Occipital lobe (tissue), 1 donor: ENCODE measurements at regions not wholly inside any gene's neighbourhood (a gene's known extent, or its start where the extent isn't known, plus 50 kb on each side); places are given as distances from the start of the nearest gene placed in this dataset.

ENCODE experiments used
- DNase-seq: peaks from one replicate; lab custom pipeline; 2025; lab: John Stamatoyannopoulos, UW

DNA sequence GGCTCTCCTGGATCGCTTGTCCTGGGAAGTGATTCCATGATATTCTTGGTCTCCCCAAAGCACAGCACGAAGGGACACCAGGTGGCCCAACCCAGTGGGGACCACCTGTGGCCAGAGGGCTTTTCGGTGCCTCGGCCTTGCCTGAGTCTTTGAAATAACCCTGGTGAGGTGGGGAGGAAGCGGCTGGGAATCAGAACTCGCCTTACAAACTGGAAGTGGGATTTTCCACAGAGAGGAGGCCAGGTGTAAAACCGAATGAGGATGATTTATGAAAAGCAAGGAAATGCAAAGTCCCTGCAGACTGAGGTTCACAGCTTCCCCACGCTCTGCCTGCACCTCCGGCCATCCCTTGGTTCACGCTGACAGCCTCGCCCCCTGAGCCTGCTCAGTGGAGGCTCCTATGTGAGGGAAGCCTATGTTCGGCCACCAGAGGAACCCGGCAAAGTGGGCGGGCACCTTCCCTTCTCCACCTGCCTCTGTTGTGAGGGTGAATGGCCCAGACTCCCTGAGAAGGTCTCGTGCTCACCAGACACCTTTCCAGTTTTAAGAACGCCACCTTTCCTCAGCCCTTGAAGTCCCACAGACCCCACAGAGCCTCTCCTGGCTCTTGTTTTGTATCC is 133.8 kb upstream of the CST7 start:
- no peak for DNase-seq

- DNase-seq = no peak
These were observed 133.1 kb upstream of the CST7 start for GRCh38 chr20:24815931-24816330.

DNA sequence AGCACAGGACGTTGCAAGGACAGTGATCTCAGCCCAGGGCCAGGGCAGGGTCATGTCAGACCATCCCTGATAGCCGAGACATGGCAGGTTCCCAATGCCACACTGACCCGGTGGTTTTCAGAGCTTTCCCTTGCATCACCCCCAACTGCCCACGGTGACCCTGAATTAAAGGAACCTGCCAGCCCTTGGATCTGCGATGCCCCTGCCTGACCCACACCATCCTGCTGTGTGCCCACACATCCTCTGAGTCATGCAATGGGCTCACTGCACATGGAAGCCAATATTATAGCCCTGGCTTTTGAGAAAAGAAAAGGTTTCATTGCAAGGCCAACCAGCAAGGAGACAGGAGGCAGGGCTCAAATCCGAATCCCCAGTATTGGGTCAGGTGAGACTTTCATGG is 132.6 kb upstream of the CST7 start:
- DNase-seq = no peak

- no peak for DNase-seq
These were observed 132.2 kb upstream of the CST7 start for GRCh38 chr20:24816907-24817306.

DNA sequence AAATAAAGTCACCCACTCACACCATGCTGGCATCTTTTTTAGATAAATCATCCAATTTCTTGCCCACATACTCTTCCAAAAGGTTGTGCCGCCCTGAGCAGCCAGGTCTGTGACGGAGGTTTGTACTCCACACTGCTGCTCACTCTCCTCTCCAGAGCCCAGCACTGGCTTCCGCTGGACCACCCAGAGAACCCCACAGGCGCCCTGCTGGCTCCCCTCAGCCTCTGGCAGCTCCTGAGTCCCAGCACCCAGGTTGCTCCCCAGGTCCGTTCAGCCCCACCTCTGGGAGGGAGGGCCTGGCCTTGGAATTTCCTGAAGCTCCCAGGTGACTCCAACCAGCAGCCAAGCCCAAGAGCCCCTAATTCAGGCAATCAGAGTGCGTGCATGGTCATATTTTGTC is 131.7 kb upstream of the CST7 start:
- no peak for DNase-seq

- no peak for DNase-seq
These were observed 131.0 kb upstream of the CST7 start for GRCh38 chr20:24818056-24818455.

DNA sequence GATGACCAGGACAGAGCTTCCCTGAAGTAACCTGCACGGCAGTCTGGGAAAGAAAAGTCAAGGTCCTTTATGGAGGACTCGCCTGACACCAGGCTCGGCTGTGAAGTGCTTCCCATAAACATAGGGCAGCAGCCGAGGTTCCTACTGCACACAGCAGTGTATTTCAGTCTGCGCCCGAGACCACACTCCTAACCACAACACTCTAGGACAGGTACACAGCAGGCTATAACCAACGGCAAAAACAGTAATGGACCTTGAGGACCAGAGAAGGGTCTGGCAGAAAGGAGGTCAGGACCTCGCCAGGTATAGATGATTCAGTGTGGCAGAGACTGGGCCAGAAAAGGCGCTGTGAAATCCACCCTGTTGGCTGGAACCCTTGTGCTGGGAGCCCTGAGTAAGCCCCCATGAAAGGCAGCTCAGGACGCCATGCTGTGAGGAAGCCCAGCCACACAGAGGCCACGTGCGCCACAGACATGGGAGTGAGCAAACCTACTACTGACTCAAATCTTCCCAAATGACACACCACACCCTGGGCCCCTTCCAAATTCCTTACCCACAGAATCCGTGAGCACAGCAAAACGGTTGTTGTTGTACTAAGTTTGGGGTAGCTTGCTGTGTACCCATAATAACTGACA is 129.6 kb upstream of the CST7 start:
- no peak for DNase-seq

DNA sequence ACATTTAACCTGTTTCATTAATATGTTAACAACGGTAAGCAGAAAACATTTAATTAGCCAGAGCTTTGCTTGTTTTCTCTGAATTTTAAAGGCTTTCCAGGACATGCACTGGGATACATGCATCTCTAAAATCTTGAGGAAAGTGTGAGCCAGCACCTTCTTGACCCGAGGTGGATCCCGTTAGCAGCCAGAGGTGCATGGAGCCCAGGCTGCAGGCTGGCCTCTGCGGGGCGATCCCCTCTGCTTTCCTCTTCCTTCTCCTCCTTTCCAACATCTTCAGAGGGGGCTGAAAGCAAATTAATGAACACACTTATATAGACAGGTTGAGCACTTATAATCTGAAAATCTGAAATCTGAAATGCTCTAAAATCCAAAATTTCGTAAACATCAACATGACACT is 128.7 kb upstream of the CST7 start:
- DNase-seq = no peak

GRCh38 chr20:24821391-24821790 is 127.7 kb upstream of the CST7 start:
- no peak for DNase-seq

DNA sequence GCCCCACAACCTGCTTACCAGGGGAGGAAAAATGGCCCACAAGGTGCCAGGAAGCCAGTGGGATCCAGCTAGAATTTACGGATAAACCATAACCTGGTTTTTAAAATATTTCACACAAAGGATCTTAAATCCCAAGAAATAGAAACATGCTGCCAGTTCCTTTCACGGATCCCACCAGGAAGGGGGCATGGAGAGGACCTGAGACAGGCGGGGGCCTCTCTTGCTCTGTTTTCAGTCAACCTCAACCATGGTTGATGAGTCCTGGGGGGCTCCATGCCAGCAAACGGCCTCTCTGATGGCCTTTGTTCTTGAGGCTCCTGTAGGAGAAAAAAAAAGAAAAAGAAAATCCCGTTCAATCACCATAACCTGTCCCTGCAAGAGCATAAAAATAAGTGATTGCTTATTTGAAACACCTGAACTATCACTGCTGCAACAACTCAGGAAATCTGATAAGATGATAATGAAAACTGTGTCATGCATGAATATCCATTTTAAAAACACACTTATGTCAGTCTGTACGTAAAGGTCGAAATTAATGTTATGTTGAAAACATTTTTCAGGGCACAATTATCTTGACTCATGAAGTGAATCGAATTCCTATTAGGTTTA is 125.8 kb upstream of the CST7 start:
- DNase-seq = no peak

GRCh38 chr20:24823989-24824693 is 124.9 kb upstream of the CST7 start:
- no peak for DNase-seq

- DNase-seq = no peak
These were observed 123.5 kb upstream of the CST7 start for GRCh38 chr20:24825591-24825990.

DNA sequence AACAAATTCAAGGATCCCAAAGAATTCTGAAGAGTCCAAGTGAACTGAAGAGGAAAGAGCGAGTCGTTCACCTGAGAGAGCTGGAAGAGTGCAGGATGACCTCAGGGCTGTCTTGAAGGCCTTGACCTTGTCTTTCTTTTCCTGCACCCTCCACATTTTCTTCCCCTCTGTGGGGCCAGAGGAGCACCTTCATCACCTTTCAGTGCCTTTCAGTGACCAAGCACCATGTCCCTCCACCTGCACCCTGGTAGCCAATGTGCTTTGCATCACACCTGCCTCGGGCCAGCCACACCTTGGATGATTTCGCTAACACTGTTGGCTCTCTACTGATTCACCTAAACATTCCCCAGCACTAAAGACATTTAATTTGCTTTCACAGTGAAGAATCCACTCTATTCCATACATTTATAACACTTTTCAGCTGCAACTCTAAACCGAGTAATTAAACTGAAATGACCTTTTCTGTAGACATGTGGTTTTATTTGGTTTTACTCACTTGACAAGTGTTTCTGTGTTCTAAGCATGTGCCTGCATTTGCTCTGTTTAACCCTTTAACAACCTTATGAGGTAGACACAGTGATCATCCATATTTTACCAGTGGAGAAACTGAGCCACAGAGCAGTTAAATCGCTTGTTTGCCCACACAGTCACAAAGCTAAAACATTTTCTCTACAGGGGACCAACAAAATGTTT is 121.3 kb upstream of the CST7 start:
- no peak for DNase-seq

DNA sequence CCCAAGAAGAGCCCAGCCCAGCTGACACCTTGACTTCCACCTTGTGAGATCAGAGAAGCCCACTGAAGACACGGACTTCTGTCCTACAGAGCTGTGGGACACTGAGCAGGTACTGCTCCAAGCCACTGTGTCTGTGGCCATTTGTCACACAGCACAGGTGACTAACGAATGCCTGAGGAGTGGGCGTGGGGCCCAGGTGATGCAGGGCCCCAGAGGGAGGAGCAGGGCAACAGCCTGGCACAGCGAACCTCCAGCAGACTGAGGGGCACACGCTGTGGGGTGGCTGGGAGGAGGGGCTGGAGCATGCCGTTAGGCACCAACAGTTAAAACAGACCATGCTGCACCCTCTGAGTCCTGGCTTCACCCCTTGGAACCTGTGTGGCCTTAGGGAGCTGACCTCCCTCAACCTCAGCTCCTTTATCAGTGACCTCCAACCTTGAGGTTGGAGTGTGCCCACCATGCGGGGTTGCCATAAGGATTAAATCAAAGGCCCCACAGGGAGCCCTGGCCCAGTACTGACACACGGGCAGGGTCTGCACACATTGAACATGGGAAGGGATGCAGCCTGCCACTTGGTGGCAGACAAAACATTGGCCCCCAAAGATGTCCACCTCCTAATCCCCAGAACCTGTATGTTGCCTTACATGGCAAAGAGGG is 119.9 kb upstream of the CST7 start:
- no peak for DNase-seq

GRCh38 chr20:24829649-24830370 is 119.3 kb upstream of the CST7 start:
- no peak for DNase-seq

DNA sequence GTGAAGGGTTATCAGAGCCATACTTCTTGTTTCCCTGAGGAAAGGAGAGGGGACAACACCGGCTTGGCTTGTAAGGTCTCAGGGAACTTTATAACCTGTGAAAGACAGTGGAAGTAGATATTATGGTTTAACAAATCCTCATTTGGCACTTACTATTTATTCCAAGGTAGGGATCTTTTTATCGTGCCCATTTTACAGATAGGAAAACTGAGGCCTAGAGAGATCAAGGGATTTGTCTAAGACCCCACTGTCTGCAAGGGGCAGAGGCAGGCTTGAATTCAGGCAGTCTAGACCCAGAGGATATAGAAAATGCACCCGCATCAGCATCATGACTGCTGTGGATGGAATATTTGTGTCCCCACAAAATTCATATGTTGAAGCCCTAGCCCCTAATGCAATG is 118.4 kb upstream of the CST7 start:
- DNase-seq = no peak

GRCh38 chr20:24831232-24831631 is 117.8 kb upstream of the CST7 start:
- no peak for DNase-seq

DNA sequence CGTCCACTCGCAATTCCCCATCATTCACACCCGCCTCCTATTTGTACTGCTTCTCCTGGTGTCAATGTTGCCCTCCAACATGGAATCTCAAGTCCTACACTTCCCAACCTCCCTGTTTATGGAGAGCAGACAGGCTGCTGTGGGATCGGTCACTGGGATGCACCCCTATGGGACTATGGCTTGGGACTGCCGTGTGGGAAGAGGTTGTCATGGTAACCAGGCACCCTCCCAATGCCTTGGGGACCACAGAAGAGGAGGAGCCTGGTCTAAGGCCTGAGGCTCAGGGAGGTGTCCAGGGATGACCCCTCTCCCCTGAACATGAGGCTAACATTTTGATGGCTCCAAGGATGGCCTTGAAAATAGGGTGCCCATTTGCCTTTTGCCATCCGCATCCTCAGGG is 116.6 kb upstream of the CST7 start:
- no peak for DNase-seq

- no peak for DNase-seq
These were observed 115.5 kb upstream of the CST7 start for GRCh38 chr20:24833592-24833991.

GRCh38 chr20:24834310-24834709 is 114.8 kb upstream of the CST7 start:
- no peak for DNase-seq

- DNase-seq = no peak
These were observed 113.9 kb upstream of the CST7 start for GRCh38 chr20:24835195-24835594.
